NCI-H524 treated with DMSO at 0.1 percent for 48 hours (cell line): ENCODE measurements at regions not wholly inside any gene's neighbourhood (a gene's known extent, or its start where the extent isn't known, plus 50 kb on each side); places are given as distances from the start of the nearest gene placed in this dataset.
A peak's percentile ranks its signal among the peaks of the same experiment; 100 is the strongest.
"Not testable (repeated sequence)": the region's sequence is repeated elsewhere in the genome, so short reads cannot be mapped to it uniquely, and the experiment has no call there.

Source experiments
- DNase-seq: peaks from one replicate; lab custom pipeline; 2025; lab: John Stamatoyannopoulos, UW

DNA sequence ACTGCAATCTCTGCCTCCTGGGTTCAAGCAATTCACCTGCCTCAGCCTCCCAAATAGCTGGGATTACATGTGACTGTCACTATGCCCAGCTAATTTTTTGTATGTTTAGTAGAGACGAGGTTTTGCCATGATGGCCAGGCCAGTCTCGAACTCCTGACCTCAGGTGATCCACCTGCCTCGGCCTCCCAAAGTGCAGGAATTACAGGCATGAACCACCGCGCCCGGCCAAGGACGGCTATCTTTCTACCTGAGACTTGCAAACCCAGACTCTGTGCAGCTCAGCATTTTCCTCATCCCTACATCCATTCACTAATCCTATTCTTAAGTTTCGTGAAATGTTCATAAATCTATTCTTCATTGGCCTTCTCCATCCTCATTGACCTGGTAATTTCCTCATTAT, 330.0 kb downstream of the ANTXR2 start:
- DNase-seq = no peak

DNA sequence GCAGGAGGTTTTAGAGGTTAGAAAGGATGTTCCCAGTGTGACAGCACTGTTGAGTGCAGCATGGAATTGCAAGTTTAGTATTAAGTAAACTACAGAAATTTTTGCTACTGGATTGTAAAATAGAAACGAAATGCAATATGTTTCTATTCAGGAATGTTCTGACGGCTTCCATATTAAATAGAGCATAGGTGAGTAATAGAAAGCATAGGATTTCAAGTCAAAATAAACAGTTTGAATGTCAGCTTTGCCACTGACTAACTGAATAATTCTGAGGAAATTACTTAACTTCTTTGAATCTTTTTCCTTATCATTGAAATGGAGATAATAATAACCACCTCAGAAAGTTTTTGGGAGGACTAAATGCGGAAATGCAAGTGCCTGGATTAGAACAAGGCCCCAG, 331.9 kb upstream of the GK2 start:
- DNase-seq = no peak

DNA sequence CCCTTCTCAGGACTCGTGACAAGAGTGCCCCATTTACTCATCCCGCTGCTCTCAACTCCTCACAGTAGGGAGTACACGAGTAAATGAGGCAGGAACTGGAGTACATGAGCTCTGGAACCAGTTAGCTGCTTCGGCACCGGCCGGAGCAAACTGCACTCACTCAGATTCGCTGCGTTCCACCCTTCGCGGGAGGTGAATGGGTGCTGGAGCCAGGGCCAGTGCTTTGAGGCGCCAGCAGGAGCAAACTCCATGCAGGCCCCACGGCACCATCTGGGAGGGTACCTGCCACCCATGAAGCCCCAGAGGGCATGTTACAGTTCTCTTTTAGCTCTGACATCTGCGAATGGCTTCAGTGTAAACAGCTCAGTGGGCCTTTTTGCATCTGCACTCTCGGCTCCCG, 315.5 kb upstream of the GK2 start:
- DNase-seq = no peak

DNA sequence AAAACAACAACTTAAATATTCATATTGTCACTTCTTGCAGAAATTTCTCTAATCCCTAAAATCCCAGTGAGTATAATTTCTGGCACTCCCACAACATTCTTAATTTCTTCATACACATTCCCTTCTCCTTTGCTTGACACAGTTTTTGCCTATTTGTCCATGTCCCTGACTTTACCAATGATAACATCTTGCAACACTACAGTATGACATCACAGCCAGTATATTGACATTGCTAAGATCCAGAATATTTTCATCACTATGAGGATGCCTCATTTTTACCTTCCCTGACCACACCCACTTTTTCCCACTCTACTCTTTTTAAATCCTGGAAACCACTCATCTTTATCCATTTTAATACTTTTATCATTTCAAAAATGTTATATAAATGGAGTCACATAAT, 292.3 kb upstream of the GK2 start:
- DNase-seq = no peak

DNA sequence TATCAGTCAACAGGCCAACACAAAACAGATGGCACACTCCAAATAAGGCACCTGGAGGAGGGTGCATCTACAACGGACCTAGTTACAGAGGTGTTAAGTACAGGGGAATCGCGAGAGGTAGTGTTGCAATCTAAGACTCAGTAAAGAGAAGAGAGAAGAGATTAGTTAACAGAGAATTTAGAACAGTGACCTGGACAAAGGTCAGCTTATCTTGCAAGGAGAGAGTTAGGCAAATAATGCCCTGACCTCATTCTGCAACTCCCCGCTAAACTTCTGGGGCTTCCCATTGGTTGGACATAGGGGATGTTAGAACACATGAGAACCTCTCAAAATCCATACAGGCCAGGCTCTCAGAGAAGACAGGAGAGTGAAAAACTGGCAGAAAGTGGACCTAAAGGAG, 289.4 kb upstream of the GK2 start:
- no peak for DNase-seq

DNA sequence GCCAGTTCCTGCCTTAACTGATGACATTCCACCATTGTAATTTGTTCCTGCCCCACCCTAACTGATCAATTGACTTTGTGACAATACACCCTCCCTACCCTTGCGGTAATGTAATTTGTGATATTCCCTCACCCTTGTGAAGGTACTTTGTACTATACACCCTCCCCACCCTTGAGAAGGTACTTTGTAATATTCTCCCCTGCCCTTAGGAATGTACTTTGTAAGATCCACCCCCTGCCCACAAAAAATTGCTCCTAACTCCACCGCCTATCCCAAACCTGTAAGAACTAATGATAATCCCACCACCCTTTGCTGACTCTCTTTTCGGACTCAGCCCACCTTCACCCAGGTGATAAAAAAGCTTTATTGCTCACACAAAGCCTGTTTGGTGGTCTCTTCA, 288.5 kb upstream of the GK2 start:
- not testable (repeated sequence) for DNase-seq

DNA sequence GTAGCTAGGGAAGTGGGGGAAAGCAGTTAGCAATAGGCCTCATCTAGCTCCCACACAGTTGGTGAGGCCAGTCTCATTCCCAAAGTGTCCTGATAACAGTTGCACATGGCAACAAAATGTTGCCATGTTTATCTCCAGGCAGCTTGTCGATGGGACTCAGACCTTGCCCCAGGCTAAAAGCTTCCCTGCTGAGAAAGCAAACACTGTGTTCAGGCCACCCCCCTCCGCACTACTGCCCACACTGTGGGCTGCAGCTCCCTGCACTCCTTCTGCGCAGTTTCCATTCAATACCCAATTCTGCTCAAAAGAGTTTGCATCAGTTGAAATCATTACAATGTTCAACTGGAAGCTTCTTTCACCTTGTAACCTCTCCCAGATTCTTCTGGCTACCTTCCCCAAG, 287.8 kb upstream of the GK2 start:
- DNase-seq = no peak

DNA sequence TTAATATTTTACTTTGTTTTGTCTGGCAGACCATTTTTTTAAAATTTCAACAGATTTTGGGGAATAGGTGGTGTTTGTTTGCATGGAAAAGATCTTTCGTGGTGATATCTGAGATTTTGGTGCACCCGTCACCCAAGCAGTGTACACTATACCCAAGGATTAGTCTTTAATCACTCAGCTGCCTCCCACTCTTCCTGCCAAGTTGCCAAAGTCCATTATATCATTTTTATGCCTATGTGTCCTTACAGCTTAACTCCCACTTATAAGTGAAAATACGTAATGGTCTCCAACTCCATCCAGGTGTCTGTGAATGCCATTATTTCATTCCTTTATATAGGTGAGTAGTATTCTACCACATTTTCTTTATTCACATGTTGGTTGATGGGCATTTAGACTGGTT, 281.7 kb upstream of the GK2 start:
- DNase-seq = no peak

DNA sequence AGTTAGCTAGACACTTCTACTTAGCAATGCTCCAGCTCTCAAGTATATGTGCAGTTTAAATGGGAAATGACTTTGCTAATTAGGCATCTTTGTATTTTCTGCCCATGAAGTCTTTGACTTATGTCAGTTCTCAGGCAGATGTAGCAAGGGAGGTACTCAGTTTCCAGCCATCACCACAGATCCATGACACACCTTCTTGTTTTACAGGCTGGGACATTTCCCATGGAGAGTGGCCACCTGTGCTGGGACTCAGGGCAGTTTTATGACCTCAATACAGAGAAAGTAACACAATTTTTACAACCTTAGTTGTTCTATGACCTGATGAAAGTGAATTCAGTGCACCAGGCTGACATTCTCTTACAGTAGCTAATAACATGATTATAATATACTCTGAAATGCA, 280.7 kb upstream of the GK2 start:
- no peak for DNase-seq

DNA sequence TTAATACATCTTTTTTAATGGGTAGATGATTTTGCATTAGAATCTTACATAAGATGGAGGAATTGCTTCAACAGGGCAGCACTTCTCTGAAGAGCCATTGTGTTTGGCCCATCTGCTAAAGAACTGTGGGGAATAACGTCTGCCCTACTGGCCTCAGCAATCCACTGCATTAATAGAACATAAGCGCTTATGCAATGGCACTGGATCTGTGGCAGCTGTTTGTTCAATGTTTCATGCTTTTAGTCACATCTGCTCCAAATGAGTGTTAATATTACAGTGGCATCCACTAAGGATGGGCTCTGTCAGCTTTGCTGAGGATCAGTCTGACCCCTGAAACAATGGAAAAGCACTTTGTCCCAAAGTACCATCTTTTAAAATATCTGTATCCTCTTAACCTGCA, 279.0 kb upstream of the GK2 start:
- DNase-seq = peak; percentile 77

DNA sequence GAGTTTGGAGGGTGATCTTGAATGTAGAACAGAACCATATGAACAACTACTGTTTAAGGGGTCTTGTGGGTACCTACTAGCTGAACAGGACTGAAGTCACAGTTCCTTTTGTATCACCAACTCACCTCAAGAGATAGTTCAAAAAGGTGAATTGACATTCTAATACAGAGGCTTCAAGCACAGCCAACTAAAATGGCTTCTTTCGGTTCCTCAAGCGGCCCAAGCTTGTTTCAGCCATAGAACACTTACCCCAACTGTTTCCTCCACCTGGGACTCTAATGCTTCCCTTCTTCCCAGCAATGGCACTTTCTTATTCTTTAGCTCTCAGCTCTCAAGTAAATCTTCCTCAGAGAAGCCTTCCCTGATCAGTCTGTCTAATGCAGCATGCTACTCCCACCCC, 277.5 kb upstream of the GK2 start:
- DNase-seq = no peak

DNA sequence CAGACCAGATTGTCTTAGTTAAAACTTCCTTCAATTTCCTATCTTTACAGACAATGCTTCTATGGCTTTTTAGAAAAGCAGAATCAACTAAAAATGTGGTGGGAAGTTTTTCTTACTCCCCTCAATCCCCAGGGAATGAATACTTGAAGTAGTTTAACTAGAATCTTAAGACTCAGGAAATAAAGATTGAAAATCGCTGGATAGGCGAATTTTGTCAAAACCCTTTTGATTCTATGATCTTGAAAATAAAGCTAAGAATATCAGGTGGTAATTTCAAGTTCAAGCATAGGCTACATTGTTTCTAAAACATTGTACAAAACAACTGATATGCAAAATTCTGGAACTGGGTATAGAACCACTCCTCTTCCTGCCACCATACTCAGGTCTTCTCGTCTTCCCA, 276.5 kb upstream of the GK2 start:
- no peak for DNase-seq

DNA sequence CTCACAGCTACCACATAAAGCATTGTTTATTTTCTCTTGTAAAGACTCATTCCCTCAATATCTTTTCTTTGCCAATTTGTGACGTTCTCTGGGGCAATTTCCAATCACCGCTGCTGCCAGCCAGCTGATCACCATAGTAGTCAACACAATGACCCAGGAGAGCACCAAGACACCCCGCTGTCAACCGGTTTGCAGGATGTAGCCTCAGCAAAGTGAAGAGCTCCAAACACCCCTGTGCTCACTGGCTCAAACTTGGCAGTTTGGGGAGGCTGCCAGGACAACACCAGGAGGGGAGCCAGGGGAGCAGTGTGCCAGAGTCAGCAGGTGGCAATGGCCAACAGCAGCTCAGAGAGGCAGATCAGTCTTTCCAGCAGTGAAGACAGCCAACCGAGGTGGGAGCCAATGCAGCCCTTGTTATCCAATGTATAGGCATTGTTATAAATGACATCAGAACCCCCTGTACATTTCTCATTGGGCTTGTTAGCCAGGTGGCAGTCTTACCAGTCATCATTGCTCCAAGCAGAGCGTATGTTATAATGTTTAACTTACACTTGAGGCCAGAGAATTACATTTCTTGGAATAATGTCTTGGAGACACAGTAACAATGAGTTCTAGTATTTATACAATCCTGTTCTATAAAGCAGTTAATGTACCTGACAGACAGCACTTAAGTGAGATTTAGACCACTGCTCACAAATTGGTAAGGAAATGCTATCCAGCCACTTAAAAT, 274.9 kb upstream of the GK2 start:
- no peak for DNase-seq

DNA sequence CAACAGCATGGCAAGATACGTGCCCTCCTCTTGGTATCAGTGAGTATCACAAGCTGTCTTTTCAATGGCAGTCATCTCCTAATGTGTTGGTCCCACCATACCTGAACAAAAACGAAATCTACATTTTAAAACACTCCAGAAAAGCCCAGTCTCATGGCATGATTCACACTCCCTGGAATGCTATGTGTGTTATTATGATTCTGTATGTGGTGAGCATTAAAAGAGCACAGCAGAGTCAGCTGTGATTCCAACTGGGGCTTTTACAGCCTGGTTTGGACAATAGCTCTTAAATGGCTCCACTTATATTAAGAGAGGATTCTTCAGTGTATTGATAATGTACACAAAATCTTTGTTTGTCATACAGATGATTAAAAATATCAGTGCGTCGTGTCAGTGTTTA, 274.1 kb upstream of the GK2 start:
- DNase-seq = no peak

DNA sequence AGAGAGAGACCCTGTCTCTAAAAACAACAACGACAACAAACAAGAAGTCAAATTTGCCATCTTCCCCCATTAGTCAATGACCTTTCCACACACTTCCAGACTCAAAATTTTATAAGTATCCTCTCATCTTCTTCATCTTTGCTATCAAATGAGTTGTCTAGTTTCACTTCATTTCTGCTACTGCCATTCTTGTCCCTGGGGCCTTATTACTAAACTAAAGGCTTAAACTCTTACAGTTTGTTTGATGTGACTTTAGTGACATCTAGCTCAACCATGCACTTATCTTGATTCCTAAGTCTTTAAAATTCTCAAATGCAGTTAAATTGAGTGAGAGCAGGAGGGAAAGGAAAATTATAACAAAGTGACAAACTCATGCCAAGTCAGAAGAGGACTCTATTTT, 271.8 kb upstream of the GK2 start:
- no peak for DNase-seq

DNA sequence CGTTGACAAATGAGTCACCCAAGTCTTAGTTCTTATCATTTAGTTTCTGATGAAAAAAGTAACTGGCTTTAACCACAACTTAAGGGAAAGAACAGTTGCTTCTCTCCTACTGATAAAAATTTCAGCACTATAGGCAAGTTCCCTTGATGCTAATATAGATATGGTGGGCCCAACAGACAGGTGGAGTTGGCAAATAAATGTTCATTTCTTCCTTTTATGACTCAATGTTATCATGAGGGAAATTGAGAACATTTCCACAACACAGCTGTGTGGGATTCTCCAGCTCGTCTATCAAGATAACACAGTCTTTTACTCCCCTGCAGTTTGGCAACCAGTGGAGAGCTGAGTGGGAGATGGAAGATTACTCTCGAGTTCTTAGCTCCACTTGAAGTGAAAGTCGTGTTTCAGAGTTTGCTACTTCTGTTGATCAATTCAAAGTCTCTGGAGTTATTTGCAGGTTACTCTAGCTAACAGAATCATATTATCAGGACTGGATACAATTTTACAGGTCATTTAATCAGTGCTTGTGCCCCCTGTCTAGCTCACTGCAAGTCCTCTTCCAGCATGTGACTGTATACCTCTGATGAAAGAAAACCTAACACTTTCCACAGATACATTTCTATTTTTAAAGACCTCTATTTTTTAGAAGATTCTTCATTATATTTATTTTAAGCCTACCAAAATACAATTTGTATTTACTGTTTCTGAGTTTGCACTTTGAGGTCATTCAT, 270.6 kb upstream of the GK2 start:
- no peak for DNase-seq

DNA sequence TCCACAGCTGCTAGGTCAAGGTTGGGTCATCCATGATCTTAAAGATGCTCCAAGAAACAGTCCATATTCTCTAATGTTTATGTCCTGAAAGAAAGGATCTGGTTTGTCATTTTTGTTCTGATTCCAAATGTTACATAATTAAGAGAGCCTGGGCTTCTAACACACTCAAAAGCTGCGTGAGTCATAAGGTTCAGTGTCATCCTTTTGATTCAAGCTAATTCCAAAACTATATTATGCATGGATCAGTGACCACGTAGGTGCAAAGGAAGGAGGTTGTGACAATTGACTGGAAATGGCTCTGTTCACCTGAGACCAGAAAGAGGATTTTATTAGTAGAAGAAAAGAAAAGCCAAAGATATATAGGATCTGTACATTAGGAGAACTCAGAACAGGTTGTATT, 268.7 kb upstream of the GK2 start:
- no peak for DNase-seq

DNA sequence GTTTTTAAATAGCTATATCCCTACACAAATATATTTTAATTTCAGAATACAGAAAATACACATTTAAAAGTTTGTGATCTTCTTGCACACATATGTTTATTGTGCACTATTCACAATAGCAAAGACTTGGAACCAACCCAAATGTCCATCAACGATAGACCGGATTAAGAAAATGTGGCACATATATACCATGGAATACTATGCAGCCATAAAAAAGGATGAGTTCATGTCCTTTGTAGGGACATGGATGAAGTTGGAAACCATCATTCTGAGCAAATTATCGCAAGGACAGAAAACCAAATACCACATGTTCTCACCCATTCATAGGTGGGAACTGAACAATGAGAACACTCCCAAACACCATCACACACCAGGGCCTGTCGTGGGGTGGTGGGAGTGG, 266.9 kb upstream of the GK2 start:
- not testable (repeated sequence) for DNase-seq

DNA sequence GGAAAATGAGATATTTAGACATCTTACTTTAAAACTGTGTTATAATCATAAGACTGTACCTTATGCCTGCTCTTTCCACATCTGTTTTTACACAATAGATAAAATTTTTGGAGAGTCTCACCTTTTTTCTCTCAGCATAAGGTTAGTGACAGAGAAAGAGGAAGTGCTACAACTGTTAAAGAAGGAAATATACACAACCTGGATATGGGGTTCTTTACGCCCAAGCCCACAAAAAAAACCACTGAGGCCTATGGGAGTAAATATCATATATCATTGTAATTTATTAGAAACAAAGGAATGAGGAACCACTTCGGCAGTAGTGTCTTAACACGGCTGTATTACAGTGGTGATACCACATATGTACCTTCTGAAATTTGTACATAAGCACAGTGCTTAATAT, 265.9 kb upstream of the GK2 start:
- DNase-seq = no peak

DNA sequence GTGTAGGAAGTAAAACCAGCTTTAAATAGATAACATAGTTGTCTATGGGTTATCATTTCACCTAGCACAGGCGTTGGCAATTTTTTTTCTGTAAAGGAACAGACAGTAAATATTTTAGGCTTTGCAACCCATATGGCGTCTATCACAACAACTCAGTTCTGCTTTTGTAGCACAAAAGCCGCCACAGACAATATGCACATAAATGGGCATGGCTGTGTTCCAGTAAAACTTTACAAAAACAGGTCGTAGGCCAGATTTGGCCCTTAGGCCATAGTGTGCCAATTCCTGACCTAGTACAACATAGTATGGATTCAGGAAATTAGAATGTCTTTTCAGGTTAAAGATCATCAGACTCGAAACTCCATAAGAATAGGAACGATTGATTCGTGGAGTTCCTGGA, 265.3 kb upstream of the GK2 start:
- no peak for DNase-seq

DNA sequence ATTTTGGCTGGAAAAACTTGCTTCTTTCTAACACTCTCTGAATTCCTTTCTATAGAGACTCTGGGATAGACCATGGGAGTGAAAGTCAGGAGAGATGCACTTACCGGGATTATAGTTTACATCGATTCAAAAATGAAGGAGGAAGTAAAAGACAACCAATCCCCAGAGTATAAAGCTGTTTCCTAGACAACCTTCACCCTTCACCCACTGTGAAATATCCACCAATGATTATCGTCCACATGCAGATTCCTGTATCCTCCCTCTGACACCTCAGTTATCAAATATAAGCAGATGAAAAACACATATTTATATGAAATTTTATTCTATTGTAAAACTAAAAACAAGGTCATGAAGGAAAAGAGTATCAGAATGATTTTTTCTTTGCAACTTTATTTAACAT, 258.8 kb upstream of the GK2 start:
- no peak for DNase-seq

DNA sequence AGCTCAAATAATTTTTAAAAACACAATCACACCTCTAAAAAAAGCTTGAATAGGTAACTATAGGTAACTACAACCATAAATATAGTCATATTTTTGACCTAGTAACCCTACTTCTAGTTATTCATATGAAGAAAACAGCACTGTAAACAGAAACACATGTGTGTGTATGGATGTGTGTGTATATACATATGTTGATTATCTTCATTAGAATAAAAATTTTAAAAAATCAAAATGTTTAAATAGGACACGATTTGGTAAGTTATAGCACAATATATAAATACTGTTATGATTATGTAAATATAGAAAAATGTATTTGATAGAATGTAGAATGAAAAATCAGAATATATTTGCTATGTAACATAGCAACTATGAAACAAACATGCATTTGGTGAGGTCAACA, 258.1 kb upstream of the GK2 start:
- no peak for DNase-seq

DNA sequence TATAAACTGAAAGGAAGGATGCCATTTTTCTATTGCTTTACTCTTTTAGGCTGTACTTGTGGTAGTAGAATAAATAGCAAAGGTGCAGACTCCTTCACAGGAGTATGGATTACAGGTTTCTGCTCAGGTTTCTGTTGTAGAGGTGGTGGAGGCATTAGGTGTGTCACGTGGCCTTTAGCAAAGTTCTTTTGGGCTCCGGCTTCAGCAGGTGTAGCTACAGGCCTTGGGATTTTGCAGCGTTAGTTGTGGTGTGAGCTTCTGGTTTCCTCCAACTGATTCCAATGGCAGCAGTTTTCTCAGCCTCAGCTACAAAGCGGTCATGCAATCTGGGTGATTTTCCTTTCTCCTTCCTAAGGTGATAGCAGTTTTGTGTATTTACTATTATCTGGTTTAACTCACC, 255.8 kb upstream of the GK2 start:
- DNase-seq = no peak

DNA sequence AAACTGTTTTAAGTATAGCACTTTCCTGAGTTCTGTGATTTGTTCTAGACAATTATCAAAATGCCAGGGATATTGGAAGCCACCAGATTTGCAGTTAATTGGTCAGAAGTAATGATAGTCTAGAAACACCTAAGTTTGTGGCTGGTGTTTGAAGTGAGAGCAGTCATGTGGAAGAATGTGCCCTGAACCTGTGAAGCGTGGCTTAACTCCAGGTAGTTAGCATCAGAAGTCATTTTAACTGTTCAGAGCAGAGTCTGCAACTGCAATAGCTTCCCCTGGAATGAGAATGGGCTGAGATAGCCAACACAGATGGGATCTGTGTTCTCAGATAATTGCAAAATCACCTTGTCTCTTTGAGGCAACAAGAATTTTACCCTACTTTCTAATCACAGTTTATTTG, 255.1 kb upstream of the GK2 start:
- no peak for DNase-seq
